GM12878 (cell line): ENCODE measurements at regions not wholly inside any gene's neighbourhood (a gene's known extent, or its start where the extent isn't known, plus 50 kb on each side); places are given as distances from the start of the nearest gene placed in this dataset.

Source experiments
- ATAC-seq: fragments of 200-7000 bp; cut with Tn5 transposase; 3 replicates; pipeline ENCODE4 v1.9.1; 2020; ENCODE audit warnings: mild to moderate bottlenecking, moderate library complexity
- BruUV-seq: library from RNA; stranded (reverse); fragments of 400-500 nt; replicated peaks from 2 replicates; lab custom pipeline; 2021; lab: Mats Ljungman, UMichigan
- CTCF ChIA-PET: fragments of 300-600 bp; sonication (Branson Sonifier 250); formaldehyde crosslinking; extraction: SDS; loops from one replicate; lab custom pipeline; 2021; ENCODE audit warnings: inconsistent platforms; lab: Yijun Ruan, JAX
- POLR2A ChIA-PET: fragments of 350-600 bp; formaldehyde crosslinking; extraction: SDS; loops from one replicate; lab custom pipeline; 2021; ENCODE audit warnings: inconsistent platforms; lab: Charles Lee
- RAD21 ChIA-PET: fragments of 300-600 bp; sonication (Branson Sonifier 250); formaldehyde crosslinking; loops from one replicate; lab custom pipeline; 2023; ENCODE audit warnings: antibody characterized with exemption; ENCODE audit not compliant: unreplicated experiment; lab: Charles Lee
- SMC1A ChIA-PET: fragments of 300-600 bp; sonication (Branson Sonifier 250); formaldehyde crosslinking; loops from one replicate; lab custom pipeline; 2023; ENCODE audit not compliant: unreplicated experiment, uncharacterized antibody; lab: Charles Lee
- DNase-seq: peaks from one replicate; pipeline ENCODE4 v3.0.0-alpha.2; 2011; ENCODE audit warnings: low read depth, low spot score
- FAIRE-seq: peaks from 3 replicates; lab custom pipeline; 2011; peaks lifted over from hg19 to GRCh38; lab: Jason Lieb, UNC
- H2AFZ ChIP-seq: 2 replicates; pipeline ENCODE4 v1.6.0; 2011; ENCODE audit warnings: low read depth, low read length, control low read depth; ENCODE audit not compliant: control insufficient read depth
- H3K27ac ChIP-seq: 2 replicates; pipeline ENCODE4 v1.5.1; 2011; ENCODE audit warnings: control low read depth; ENCODE audit not compliant: control insufficient read depth, insufficient read depth
- H3K27me3 ChIP-seq, 2 experiments: replicated peaks in 1 of 2; 2 replicates each; pipeline versions ENCODE4 v1.6.0 to v1.6.1; 2011; ENCODE audit warnings: low read length in 1 of 2; ENCODE audit not compliant: control insufficient read depth in 2 of 2, insufficient read depth in 2 of 2
- H3K36me3 ChIP-seq, 2 experiments: 2 replicates each; pipeline ENCODE4 v1.5.1; 2011; ENCODE audit warnings: low read length in 1 of 2; ENCODE audit not compliant: control insufficient read depth in 2 of 2, insufficient read depth in 2 of 2
- H3K4me1 ChIP-seq: 2 replicates; pipeline ENCODE4 v1.6.1; 2011; ENCODE audit warnings: mild to moderate bottlenecking, low read length, moderate library complexity, mixed read lengths; ENCODE audit not compliant: control insufficient read depth, insufficient read depth
- H3K4me2 ChIP-seq: 2 replicates; pipeline ENCODE4 v1.6.0; 2011; ENCODE audit warnings: control low read depth; ENCODE audit not compliant: control insufficient read depth, insufficient read depth
- H3K4me3 ChIP-seq: fragments of 200-600 bp; sonication (generic); 2 replicates; pipeline ENCODE4 v1.5.1; 2016
- H3K79me2 ChIP-seq: 2 replicates; pipeline ENCODE4 v1.6.0; 2011; ENCODE audit warnings: low read length; ENCODE audit not compliant: control insufficient read depth, insufficient read depth
- H3K9ac ChIP-seq: 2 replicates; pipeline ENCODE4 v1.8.0; 2011; ENCODE audit warnings: low read length, control low read depth, mixed read lengths; ENCODE audit not compliant: control insufficient read depth, insufficient read depth
- H3K9me3 ChIP-seq: replicated peaks from 3 replicates; pipeline ENCODE4 v1.5.1; 2011; ENCODE audit warnings: mild to moderate bottlenecking, low read length; ENCODE audit not compliant: control insufficient read depth, insufficient read depth
- H4K20me1 ChIP-seq: 2 replicates; pipeline ENCODE4 v1.6.0; 2011; ENCODE audit not compliant: control insufficient read depth, insufficient read depth
- ATF7 ChIP-seq: fragments of 450-650 bp; IDR thresholded peaks from 2 replicates; pipeline ENCODE4 v1.6.1; 2016; ENCODE audit warnings: low read depth, mild to moderate bottlenecking
- CEBPB ChIP-seq, 2 experiments: fragments of 150-350 bp in 1 of 2; IDR thresholded peaks; 2 replicates each; pipeline ENCODE4 v1.6.1; 2012 to 2014; ENCODE audit warnings: low read depth in 2 of 2, low read length in 2 of 2, borderline replicate concordance in 1 of 2, inconsistent platforms in 1 of 2
- CHD1 ChIP-seq: IDR thresholded peaks from 2 replicates; pipeline ENCODE4 v1.6.1; 2012; ENCODE audit warnings: low read depth, low read length, improper control_type of control experiment
- CHD2 ChIP-seq: IDR thresholded peaks from 2 replicates; pipeline ENCODE4 v1.6.1; 2011; ENCODE audit warnings: low read depth, low read length, improper control_type of control experiment, borderline replicate concordance
- CHD4 ChIP-seq: fragments of 200-600 bp; sonication (generic); IDR thresholded peaks from 2 replicates; pipeline ENCODE4 v1.6.1; 2016; ENCODE audit warnings: mild to moderate bottlenecking
- DPF2 ChIP-seq: fragments of 450-650 bp; IDR thresholded peaks from 2 replicates; pipeline ENCODE4 v1.6.1; 2017; ENCODE audit warnings: mild to moderate bottlenecking
- ESRRA ChIP-seq: IDR thresholded peaks from 2 replicates; pipeline ENCODE4 v1.6.1; 2012; ENCODE audit warnings: mild to moderate bottlenecking, low read length, improper control_type of control experiment
- GABPA ChIP-seq: IDR thresholded peaks from 2 replicates; pipeline ENCODE4 v1.6.1; 2014; ENCODE audit warnings: antibody characterized with exemption, low read depth, mild to moderate bottlenecking, inconsistent platforms
- HDGF ChIP-seq: fragments of 450-650 bp; IDR thresholded peaks from 2 replicates; pipeline ENCODE4 v1.6.1; 2016; ENCODE audit warnings: antibody characterized with exemption
- IKZF1 ChIP-seq: fragments of 450-650 bp; conservative IDR thresholded peaks from 2 replicates; pipeline ENCODE4 v1.6.1; 2017; ENCODE audit warnings: antibody characterized with exemption, mild to moderate bottlenecking
- NFXL1 ChIP-seq: fragments of 450-650 bp; IDR thresholded peaks from 2 replicates; pipeline ENCODE4 v1.6.1; 2017; ENCODE audit warnings: antibody characterized with exemption, mild to moderate bottlenecking, borderline replicate concordance
- NKRF ChIP-seq: fragments of 450-650 bp; conservative IDR thresholded peaks from 2 replicates; pipeline ENCODE4 v1.6.1; 2017; ENCODE audit warnings: mild to moderate bottlenecking, moderate library complexity
- PAX8 ChIP-seq: fragments of 450-650 bp; IDR thresholded peaks from 2 replicates; pipeline ENCODE4 v1.6.1; 2017; ENCODE audit warnings: mild to moderate bottlenecking, moderate library complexity
- PML ChIP-seq: IDR thresholded peaks from 2 replicates; pipeline ENCODE4 v1.6.1; 2012; ENCODE audit warnings: low read length, inconsistent platforms
- POLR2A ChIP-seq: IDR thresholded peaks from 2 replicates; pipeline ENCODE4 v1.6.1; 2011; ENCODE audit warnings: low read depth, mild to moderate bottlenecking, low read length
- RBBP5 ChIP-seq: fragments of 200-600 bp; sonication (generic); conservative IDR thresholded peaks from 2 replicates; pipeline ENCODE4 v1.6.1; 2016
- RELA ChIP-seq: fragments of 450-650 bp; IDR thresholded peaks from 2 replicates; pipeline ENCODE4 v1.8.0; 2014; ENCODE audit warnings: borderline replicate concordance; ENCODE audit not compliant: partially characterized antibody
- RFX5 ChIP-seq: IDR thresholded peaks from 2 replicates; pipeline ENCODE4 v1.6.1; 2011; ENCODE audit warnings: low read depth, low read length, improper control_type of control experiment
- SIN3A ChIP-seq: IDR thresholded peaks from 2 replicates; pipeline ENCODE4 v1.6.1; 2012; ENCODE audit warnings: low read depth, low read length, improper control_type of control experiment
- SMAD1 ChIP-seq: fragments of 450-650 bp; IDR thresholded peaks from 2 replicates; pipeline ENCODE4 v1.6.1; 2018; ENCODE audit warnings: mild to moderate bottlenecking, low read depth; ENCODE audit not compliant: partially characterized antibody
- STAT3 ChIP-seq: IDR thresholded peaks from 2 replicates; pipeline ENCODE4 v1.6.1; 2011; ENCODE audit warnings: low read depth, low read length, improper control_type of control experiment
- TCF7 ChIP-seq: IDR thresholded peaks from 2 replicates; pipeline ENCODE4 v1.6.1; 2014; ENCODE audit warnings: antibody characterized with exemption, borderline replicate concordance
- ZZZ3 ChIP-seq: IDR thresholded peaks from 2 replicates; pipeline ENCODE4 v1.6.1; 2011; ENCODE audit warnings: low read depth; ENCODE audit not compliant: control insufficient read depth, insufficient read length
- WGBS: methylation state at CpG from one replicate; pipeline ENCODE4 v1.1.6; 2016; ENCODE audit warnings: low lambda C conversion rate; ENCODE audit not compliant: insufficient replicate concordance, insufficient coverage; ENCODE audit errors: missing lambda C conversion rate; 5-methylcytosine and 5-hydroxymethylcytosine counted together
- in situ Hi-C: fragments of 300-500 bp; cut with MboI; formaldehyde crosslinking; loops from 9 replicates; pipeline ENCODE4 v1.14.3; 2018; ENCODE audit warnings: mixed read lengths
- intact Hi-C: fragments of 100-400 bp; cut with micrococcal nuclease; formaldehyde crosslinking; loops from one replicate; pipeline ENCODE4 v1.14.2; 2022; ENCODE audit not compliant: unreplicated experiment
- TF ChIP-seq, protein P1 (sequence below): IDR thresholded peaks from 2 replicates; pipeline ENCODE4 v1.6.1; 2011; ENCODE audit warnings: borderline replicate concordance, low read depth, mild to moderate bottlenecking, moderate library complexity, low read length; ENCODE audit not compliant: insufficient read depth, poor library complexity, severe bottlenecking
- TF ChIP-seq, protein P2 (sequence below): fragments of 450-650 bp; IDR thresholded peaks from 2 replicates; pipeline ENCODE4 v1.6.1; 2017; ENCODE audit warnings: borderline replicate concordance

DNA sequence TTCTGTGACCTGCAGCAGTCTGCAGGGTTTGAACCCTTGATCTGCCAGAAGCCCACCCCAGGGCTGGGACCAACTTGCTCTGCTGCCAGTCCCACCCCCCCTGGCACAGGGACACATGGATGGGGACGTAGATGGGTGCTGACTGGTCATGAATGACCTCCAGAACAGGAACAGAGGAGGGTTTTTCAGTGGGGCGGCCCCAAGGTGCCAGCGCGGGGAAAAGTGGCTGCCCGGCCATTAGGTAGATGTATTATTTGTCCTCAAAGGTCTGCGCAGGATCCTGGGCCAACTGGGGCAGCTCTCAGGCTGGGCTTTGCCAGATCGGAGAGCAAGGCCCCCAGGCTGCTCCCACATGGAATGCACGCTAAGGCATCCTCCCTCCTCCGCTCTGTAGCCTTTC lies 265.2 kb upstream of the TNRC6C start (continued):
- TF ChIP-seq, protein P1, sequence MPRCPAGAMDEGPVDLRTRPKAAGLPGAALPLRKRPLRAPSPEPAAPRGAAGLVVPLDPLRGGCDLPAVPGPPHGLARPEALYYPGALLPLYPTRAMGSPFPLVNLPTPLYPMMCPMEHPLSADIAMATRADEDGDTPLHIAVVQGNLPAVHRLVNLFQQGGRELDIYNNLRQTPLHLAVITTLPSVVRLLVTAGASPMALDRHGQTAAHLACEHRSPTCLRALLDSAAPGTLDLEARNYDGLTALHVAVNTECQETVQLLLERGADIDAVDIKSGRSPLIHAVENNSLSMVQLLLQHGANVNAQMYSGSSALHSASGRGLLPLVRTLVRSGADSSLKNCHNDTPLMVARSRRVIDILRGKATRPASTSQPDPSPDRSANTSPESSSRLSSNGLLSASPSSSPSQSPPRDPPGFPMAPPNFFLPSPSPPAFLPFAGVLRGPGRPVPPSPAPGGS, result no peak
- TF ChIP-seq, protein P2, sequence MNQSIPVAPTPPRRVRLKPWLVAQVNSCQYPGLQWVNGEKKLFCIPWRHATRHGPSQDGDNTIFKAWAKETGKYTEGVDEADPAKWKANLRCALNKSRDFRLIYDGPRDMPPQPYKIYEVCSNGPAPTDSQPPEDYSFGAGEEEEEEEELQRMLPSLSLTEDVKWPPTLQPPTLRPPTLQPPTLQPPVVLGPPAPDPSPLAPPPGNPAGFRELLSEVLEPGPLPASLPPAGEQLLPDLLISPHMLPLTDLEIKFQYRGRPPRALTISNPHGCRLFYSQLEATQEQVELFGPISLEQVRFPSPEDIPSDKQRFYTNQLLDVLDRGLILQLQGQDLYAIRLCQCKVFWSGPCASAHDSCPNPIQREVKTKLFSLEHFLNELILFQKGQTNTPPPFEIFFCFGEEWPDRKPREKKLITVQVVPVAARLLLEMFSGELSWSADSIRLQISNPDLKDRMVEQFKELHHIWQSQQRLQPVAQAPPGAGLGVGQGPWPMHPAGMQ, result no peak
- TF ChIP-seq NFXL1, result no peak
- TF ChIP-seq CHD4, result no peak
- no peak for TF ChIP-seq NKRF
- TF ChIP-seq HDGF, result no peak
- TF ChIP-seq TCF7, result no peak
- no peak for TF ChIP-seq RELA
- no peak for TF ChIP-seq RBBP5

DNA sequence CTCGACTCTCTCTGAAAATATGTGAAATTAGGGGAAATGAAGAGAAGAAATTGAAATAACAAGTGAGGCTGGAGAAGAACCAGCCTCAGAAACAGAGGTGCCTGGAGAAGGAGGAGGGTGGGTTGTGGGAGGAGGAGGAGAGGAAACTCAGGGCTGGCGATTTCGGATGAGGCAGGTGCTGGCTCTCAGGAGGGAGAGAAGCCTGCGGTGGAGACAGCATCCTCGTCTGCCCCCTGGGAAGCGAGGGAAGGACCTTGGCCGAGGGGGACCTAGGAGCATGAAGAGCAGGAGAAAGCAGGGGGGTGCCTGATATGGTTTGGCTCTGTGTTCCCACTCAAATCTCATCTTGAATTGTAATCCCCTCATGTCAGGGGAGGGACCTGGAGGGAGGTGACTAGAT lies 264.7 kb upstream of the TNRC6C start:
- no peak overlapping the region for H3K9ac ChIP-seq
- ChIA-PET RAD21 (no interaction called here), POLR2A (no interaction called here), SMC1A (interaction anchor here (0.6 kb wide), 1 partner anchor 855 kb away, joined by 3 read pairs; no protein-coding TSS in a partner anchor), CTCF (no interaction called here)
- ATAC-seq (no peak), FAIRE-seq (no peak), DNase-seq (no peak)
- peaks cover 5% of the 10 kb centered on the region for H3K4me1 ChIP-seq
- no peak overlapping the region for H3K4me3 ChIP-seq
- in situ Hi-C loops, result no loop called here
- no peak overlapping the region for H3K27ac ChIP-seq
- H3K27me3 ChIP-seq, result peaks cover 0 to 2% of the 10 kb centered on the region in 2 experiments; a peak in 3 of 4 replicates
- H3K36me3 ChIP-seq, result no peaks in the 10 kb centered on the region
- H3K79me2 ChIP-seq, result no peaks in the 10 kb centered on the region
- 16% methylated on average over 7 of the region's 7 CpGs for WGBS
- H3K9me3 ChIP-seq, result no peaks in the 10 kb centered on the region
- H4K20me1 ChIP-seq, result no peaks in the 10 kb centered on the region
- intact Hi-C loops, result no loop called here
- no peak overlapping the region for H3K4me2 ChIP-seq
- H2AFZ ChIP-seq, result no peak overlapping the region
- no TSS peak for BruUV-seq
- TF ChIP-seq PML (no peak), CEBPB (IDR thresholded peaks at IDR 0.05; ENCODE audit: borderline replicate concordance in 1 of 2, low read depth in 2 of 2, low read length in 2 of 2) (no peak), DPF2 (no peak), CHD1 (no peak), ESRRA (no peak), POLR2A (no peak), IKZF1 (no peak), CHD2 (no peak), PAX8 (no peak), SMAD1 (no peak), ZZZ3 (no peak), STAT3 (no peak), SIN3A (no peak), ATF7 (no peak), GABPA (no peak), RFX5 (no peak), NFXL1 (no peak)
